ENCODE measurements at regions not wholly inside any gene's neighbourhood (a gene's known extent, or its start where the extent isn't known, plus 50 kb on each side); places are given as distances from the start of the nearest gene placed in this dataset.

- Histone ChIP-seq H3K56ac (ENCODE audit: extremely low read depth, insufficient read depth, low read length) (no peak overlapping the region), H3K9ac (ENCODE audit: low read depth, low read length) (no peak overlapping the region), H2BK120ac (ENCODE audit: low read depth, low read length) (no peak overlapping the region), H3K4me2 (ENCODE audit: low read depth, low read length) (no peak overlapping the region), H4K91ac (ENCODE audit: insufficient read depth, low read depth, low read length) (no peak overlapping the region), H2BK15ac (ENCODE audit: low read depth, low read length) (no peak overlapping the region), H3K4ac (ENCODE audit: low read depth, low read length) (no peak overlapping the region), H3K14ac (replicated peaks; ENCODE audit: low read depth, low read length) (no peak overlapping the region), H3K27ac (ENCODE audit: insufficient read depth, low read length) (no peak overlapping the region), H4K5ac (ENCODE audit: low read depth, low read length) (no peak overlapping the region), H3K27me3 (ENCODE audit: control insufficient read depth, insufficient read depth, low read length) (no peaks in the 10 kb centered on the region), H3K79me1 (ENCODE audit: low read depth in 1 of 2, low read length in 2 of 2) (no peaks in the 10 kb centered on the region), H3K4me1 (ENCODE audit: control insufficient read depth, insufficient read depth, low read length) (no peaks in the 10 kb centered on the region), H2AFZ (replicated peaks; ENCODE audit: low read length, poor library complexity) (no peak overlapping the region), H3K9me1 (ENCODE audit: insufficient read depth, low read length) (no peaks in the 10 kb centered on the region), H3K9me3 (ENCODE audit: control insufficient read depth, insufficient read depth, low read length) (no peaks in the 10 kb centered on the region), H3K36me3 (ENCODE audit: control insufficient read depth, insufficient read depth, low read length) (no peaks in the 10 kb centered on the region), H3K18ac (ENCODE audit: low read depth, low read length) (no peak overlapping the region), H2BK5ac (ENCODE audit: low read depth, low read length, poor library complexity, severe bottlenecking) (no peak overlapping the region), H4K8ac (ENCODE audit: low read depth in 2 of 2, low read length in 2 of 2) (no peak overlapping the region), H3K23ac (ENCODE audit: low read depth, low read length) (no peak overlapping the region), H2AK9ac (replicated peaks; ENCODE audit: low read depth, low read length, poor library complexity) (no peak overlapping the region), H4K20me1 (ENCODE audit: insufficient read depth, low read length) (no peaks in the 10 kb centered on the region), H2BK20ac (ENCODE audit: low read depth, low read length) (no peak overlapping the region), H2AK5ac (ENCODE audit: low read depth, low read length) (no peak overlapping the region), H3K4me3 (ENCODE audit: insufficient read depth, low read depth, low read length) (no peak overlapping the region)
- no peak for DNase-seq
- no TSS peak for BruUV-seq (replicated peaks)
- POLR2A ChIA-PET (ENCODE audit: unreplicated experiment): no interaction called here
- dilution Hi-C loops (cut with HindIII; ENCODE audit: low sequenced_read_pairs, unreplicated experiment): no loop called here
- in situ Hi-C loops (cut with MboI; ENCODE audit: low sequenced_read_pairs): no loop called here
- TF ChIP-seq FOS (IDR thresholded peaks at IDR 0.05; ENCODE audit: low read depth, low read length) (no peak), MXI1 (IDR thresholded peaks at IDR 0.05; ENCODE audit: borderline replicate concordance, low read depth, low read length) (no peak), USF2 (IDR thresholded peaks at IDR 0.05; ENCODE audit: low read depth, low read length) (no peak), RFX5 (IDR thresholded peaks at IDR 0.05; ENCODE audit: low read depth, low read length) (no peak), RCOR1 (IDR thresholded peaks at IDR 0.05; ENCODE audit: insufficient replicate concordance, low read length) (no peak), CTCF (conservative IDR thresholded peaks at IDR 0.05; ENCODE audit: low read depth, low read length) (no peak), POLR2A (IDR thresholded peaks at IDR 0.05; ENCODE audit: low read depth, low read length) (no peak), BHLHE40 (IDR thresholded peaks at IDR 0.05; ENCODE audit: low read depth, low read length) (no peak), MAZ (IDR thresholded peaks at IDR 0.05; ENCODE audit: borderline replicate concordance, low read depth, low read length) (no peak), CHD1 (IDR thresholded peaks at IDR 0.05; ENCODE audit: low read depth, low read length) (no peak), SMC3 (IDR thresholded peaks at IDR 0.05; ENCODE audit: low read depth, low read length) (no peak), NFE2L2 (IDR thresholded peaks at IDR 0.05; ENCODE audit: low read depth, low read length) (no peak), MAFK (IDR thresholded peaks at IDR 0.05; ENCODE audit: low read depth, low read length) (no peak), RAD21 (IDR thresholded peaks at IDR 0.05; ENCODE audit: low read length) (no peak), CEBPB (IDR thresholded peaks at IDR 0.05; ENCODE audit: low read depth, low read length) (no peak)
- TF ChIP-seq, protein P1, sequence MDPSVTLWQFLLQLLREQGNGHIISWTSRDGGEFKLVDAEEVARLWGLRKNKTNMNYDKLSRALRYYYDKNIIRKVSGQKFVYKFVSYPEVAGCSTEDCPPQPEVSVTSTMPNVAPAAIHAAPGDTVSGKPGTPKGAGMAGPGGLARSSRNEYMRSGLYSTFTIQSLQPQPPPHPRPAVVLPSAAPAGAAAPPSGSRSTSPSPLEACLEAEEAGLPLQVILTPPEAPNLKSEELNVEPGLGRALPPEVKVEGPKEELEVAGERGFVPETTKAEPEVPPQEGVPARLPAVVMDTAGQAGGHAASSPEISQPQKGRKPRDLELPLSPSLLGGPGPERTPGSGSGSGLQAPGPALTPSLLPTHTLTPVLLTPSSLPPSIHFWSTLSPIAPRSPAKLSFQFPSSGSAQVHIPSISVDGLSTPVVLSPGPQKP (IDR thresholded peaks at IDR 0.05; ENCODE audit: borderline replicate concordance, low read depth, low read length): no peak
- ATAC-seq (ENCODE audit: low read depth): no peak
- CTCF ChIA-PET: interaction anchor here (0.9 kb wide), 1 partner anchor 16 kb away, joined by 4 read pairs; no protein-coding TSS in a partner anchor
- intact Hi-C loops (cut with micrococcal nuclease): no loop called here
These were observed 239.7 kb downstream of the MEF2C start for GRCh38 chr5:88643315-88643714.

Data from IMR-90 (cell line).